HepG2 (cell line): ENCODE measurements at regions not wholly inside any gene's neighbourhood (a gene's known extent, or its start where the extent isn't known, plus 50 kb on each side); places are given as distances from the start of the nearest gene placed in this dataset.

Source experiments
- AHR ChIP-seq: IDR thresholded peaks from 2 replicates; pipeline ENCODE4 v1.6.1; 2018; ENCODE audit warnings: missing genetic modification reagents, missing compliant biosample characterization
- CREM ChIP-seq, 2 experiments: sonication (generic) in 1 of 2; formaldehyde crosslinking in 1 of 2; IDR thresholded peaks; 2 replicates each; pipeline versions ENCODE4 v1.4.0 to v1.6.1; 2016 to 2020; ENCODE audit warnings: antibody characterized with exemption in 1 of 2, mild to moderate bottlenecking in 1 of 2, missing genetic modification reagents in 1 of 2
- CTCF ChIP-seq: sonication (generic); formaldehyde crosslinking; IDR thresholded peaks from 2 replicates; pipeline ENCODE4 v1.5.0; 2020; ENCODE audit warnings: mild to moderate bottlenecking, missing genetic modification reagents, moderate library complexity
- FOXK2 ChIP-seq: fragments of 450-650 bp; IDR thresholded peaks from 2 replicates; pipeline ENCODE4 v1.6.1; 2016
- KLF16 ChIP-seq, 2 experiments: sonication (generic) in 1 of 2; formaldehyde crosslinking in 1 of 2; IDR thresholded peaks; 2 replicates each; pipeline versions ENCODE4 v1.6.1 to v1.8.0; 2016 to 2023; ENCODE audit warnings: missing genetic modification reagents in 2 of 2, missing compliant biosample characterization in 1 of 2
- MTA3 ChIP-seq: sonication (generic); formaldehyde crosslinking; IDR thresholded peaks from 2 replicates; pipeline ENCODE4 v1.4.0; 2020; ENCODE audit warnings: missing genetic modification reagents
- MXI1 ChIP-seq: IDR thresholded peaks from 3 replicates; pipeline ENCODE4 v1.6.1; 2012; ENCODE audit warnings: low read depth, low read length, inconsistent platforms, borderline replicate concordance
- NR2F6 ChIP-seq, 2 experiments: IDR thresholded peaks; 2 replicates each; pipeline ENCODE4 v1.6.1; 2016; ENCODE audit warnings: antibody characterized with exemption in 1 of 2, mild to moderate bottlenecking in 1 of 2
- ZSCAN12 ChIP-seq: sonication (generic); formaldehyde crosslinking; IDR thresholded peaks from 2 replicates; pipeline ENCODE4 v1.9.0; 2021; ENCODE audit warnings: mild to moderate bottlenecking, missing genetic modification reagents

- TF ChIP-seq FOXK2 (no peak), ZSCAN12 (CRISPR knock-in tag) (no peak), CTCF (CRISPR knock-in tag) (no peak), AHR (no peak), MXI1 (no peak), NR2F6 (IDR thresholded peaks at IDR 0.05) (no peak), NR2F6 (CRISPR knock-in tag; IDR thresholded peaks at IDR 0.05) (no peak), KLF16 (CRISPR knock-in tag; IDR thresholded peaks at IDR 0.05) (no peak), MTA3 (CRISPR knock-in tag) (no peak), CREM (IDR thresholded peaks at IDR 0.05) (no peak), CREM (CRISPR knock-in tag; IDR thresholded peaks at IDR 0.05) (no peak)
These were observed 155.7 kb downstream of the NUP210 start for GRCh38 chr3:13264468-13264795.
